ENCODE measurements at regions not wholly inside any gene's neighbourhood (a gene's known extent, or its start where the extent isn't known, plus 50 kb on each side); places are given as distances from the start of the nearest gene placed in this dataset.

DNA sequence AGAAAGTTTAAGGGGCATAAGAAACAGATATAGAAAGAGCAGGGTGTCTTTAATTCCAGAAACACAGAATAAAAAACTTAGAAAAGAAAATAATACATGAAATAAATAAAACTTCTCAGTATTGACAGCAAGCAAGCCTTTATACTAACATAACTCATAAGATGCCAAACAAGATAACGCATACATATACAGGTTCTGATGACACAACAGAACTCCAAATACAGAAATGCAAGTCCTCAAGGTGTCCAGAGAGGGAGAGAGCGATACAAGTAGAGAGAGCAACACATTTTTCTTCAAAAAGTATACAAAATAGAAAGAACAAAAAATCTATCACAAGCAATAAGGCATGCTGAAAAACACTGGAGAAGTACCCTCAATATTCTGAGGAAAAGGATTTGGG is 314.6 kb upstream of the POM121L12 start:
- H3K4me3 ChIP-seq (ENCODE audit: low read depth, low read length): no peak overlapping the region
- no peak for DNase-seq (ENCODE audit: low read depth)
- TF ChIP-seq, protein P1, sequence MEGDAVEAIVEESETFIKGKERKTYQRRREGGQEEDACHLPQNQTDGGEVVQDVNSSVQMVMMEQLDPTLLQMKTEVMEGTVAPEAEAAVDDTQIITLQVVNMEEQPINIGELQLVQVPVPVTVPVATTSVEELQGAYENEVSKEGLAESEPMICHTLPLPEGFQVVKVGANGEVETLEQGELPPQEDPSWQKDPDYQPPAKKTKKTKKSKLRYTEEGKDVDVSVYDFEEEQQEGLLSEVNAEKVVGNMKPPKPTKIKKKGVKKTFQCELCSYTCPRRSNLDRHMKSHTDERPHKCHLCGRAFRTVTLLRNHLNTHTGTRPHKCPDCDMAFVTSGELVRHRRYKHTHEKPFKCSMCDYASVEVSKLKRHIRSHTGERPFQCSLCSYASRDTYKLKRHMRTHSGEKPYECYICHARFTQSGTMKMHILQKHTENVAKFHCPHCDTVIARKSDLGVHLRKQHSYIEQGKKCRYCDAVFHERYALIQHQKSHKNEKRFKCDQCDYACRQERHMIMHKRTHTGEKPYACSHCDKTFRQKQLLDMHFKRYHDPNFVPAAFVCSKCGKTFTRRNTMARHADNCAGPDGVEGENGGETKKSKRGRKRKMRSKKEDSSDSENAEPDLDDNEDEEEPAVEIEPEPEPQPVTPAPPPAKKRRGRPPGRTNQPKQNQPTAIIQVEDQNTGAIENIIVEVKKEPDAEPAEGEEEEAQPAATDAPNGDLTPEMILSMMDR (IDR thresholded peaks at IDR 0.05; ENCODE audit: low read depth, low read length, missing control alignments): no peak

DNA sequence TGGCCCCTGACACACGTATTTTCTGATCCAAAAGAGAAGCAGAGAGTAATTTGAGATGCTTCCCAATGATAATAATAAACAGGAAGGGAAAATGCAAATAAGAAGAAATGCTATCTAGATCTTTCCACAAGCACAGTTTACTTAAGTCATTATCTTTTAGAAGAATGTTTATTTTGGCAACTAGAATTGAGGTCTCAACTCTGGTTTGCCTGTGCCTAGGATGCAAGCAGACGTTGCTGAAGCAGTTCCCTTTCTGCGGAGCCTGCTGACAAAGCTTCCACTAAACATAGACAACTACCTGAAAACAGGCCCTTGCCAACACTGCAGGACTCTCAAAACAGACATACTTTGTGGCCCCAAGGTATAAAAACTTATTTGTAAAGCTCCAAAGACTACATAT is 315.8 kb upstream of the POM121L12 start:
- TF ChIP-seq, protein P1 (IDR thresholded peaks at IDR 0.05; ENCODE audit: low read depth, low read length, missing control alignments): no peak
- DNase-seq (ENCODE audit: low read depth): no peak
- H3K4me3 ChIP-seq (ENCODE audit: low read depth, low read length): no peak overlapping the region

DNA sequence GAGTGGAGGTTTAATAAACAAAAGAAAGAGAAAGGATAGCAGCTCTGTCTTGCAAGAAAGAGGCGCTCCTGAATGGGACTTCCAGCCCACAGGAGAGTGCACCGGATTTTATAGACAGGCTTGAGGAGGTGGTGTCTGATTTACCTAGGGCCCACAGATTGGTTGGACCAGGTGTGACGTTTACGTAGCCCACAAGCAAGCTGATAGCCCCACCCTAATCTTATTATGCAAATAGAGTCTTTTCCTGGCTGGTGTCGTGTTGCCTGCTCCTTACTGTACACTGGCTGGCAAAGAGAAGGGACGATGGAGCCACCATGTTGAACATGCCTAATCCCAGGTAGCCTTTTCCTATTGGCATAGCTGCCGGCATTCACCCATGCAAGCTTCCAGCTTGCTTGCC is 319.7 kb upstream of the POM121L12 start:
- no peak for DNase-seq (ENCODE audit: low read depth)
- TF ChIP-seq, protein P1 (IDR thresholded peaks at IDR 0.05; ENCODE audit: low read depth, low read length, missing control alignments): no peak
- no peak overlapping the region for H3K4me3 ChIP-seq (ENCODE audit: low read depth, low read length)

DNA sequence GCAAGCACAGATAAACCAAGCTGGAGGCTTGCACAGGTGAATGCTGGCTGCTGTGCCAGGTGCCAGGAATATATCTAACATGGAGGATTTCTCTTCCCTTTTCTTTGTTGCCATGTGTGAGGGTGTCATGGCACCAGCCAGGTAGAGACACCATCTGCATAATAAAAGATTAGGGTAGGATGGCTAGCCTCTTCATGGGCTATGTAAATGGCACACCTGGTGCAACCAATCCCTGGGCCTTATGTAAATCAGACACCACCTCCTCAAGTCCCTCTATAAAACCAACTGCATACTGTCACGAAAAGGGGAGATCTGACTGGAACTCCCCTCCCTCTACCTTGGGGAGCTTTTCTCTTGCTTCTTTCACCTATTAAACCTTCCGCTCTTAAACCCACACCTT is 322.5 kb upstream of the POM121L12 start:
- H3K4me3 ChIP-seq (ENCODE audit: low read depth, low read length): no peak overlapping the region
- DNase-seq (ENCODE audit: low read depth): no peak
- TF ChIP-seq, protein P1 (IDR thresholded peaks at IDR 0.05; ENCODE audit: low read depth, low read length, missing control alignments): no peak

DNA sequence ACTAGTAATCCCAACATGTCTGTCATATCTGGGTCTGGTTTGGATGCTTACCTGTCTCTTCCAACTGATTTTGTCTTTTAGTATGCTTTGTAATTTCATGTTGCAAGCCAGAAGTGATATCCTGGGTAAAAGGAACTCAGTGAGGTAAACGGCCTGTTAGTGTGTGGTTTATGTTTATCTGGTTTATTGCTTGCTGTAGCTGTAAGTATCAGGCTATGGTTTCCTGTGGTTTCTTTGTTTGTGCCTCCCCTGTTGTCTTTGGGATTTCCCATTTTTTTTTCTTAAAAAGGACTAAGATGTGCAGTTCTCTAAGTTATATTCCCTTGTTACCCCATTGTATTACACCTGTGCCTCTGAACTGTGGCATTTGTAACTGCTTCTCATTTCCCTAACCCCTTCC is 323.5 kb upstream of the POM121L12 start:
- no peak overlapping the region for H3K4me3 ChIP-seq (ENCODE audit: low read depth, low read length)
- TF ChIP-seq, protein P1 (IDR thresholded peaks at IDR 0.05; ENCODE audit: low read depth, low read length, missing control alignments): no peak
- no peak for DNase-seq (ENCODE audit: low read depth)

DNA sequence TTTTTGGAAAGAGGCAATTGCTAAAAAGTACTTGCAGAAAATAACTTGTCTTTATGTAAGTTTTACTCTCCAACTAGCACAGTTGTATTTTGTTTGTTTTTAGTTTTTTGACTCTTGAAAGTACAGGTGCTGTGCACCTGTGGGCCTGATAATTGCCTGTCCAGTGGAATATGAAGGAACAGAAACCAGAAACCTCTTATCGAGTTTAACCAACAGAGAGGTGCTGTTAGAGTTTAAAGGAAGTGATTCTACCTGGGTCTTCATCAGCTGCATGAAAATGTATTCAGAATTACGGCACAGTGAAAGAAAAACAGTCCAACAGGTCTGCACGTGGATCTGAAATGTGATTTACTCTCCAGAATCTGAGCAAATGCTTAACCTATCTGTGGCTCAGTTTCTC is 326.6 kb upstream of the POM121L12 start:
- DNase-seq (ENCODE audit: low read depth): no peak
- TF ChIP-seq, protein P1 (IDR thresholded peaks at IDR 0.05; ENCODE audit: low read depth, low read length, missing control alignments): no peak
- no peak overlapping the region for H3K4me3 ChIP-seq (ENCODE audit: low read depth, low read length)

DNA sequence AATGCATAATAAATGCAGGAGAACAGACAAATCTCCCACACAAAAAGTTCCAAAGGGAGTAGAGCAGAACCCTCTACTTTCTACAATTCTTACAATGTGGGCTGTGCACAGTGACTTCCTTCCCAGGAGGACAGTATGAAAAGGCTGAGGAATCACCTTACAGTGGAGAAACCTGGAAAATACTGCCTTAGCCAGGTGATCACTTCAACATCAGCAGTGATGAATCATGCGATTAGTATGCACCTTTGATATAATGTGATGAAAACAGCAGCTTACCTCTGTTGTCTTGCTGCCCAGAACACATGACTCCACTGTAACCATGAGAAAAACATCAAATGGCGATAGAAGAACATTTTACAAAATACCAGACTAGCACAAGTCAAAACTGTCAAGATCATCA is 329.7 kb upstream of the POM121L12 start:
- no peak for DNase-seq (ENCODE audit: low read depth)
- TF ChIP-seq, protein P1 (IDR thresholded peaks at IDR 0.05; ENCODE audit: low read depth, low read length, missing control alignments): no peak
- H3K4me3 ChIP-seq (ENCODE audit: low read depth, low read length): no peak overlapping the region
